IMR-90 (cell line): ENCODE measurements at regions not wholly inside any gene's neighbourhood (a gene's known extent, or its start where the extent isn't known, plus 50 kb on each side); places are given as distances from the start of the nearest gene placed in this dataset.

Experiments
- ATAC-seq: fragments of 200-7000 bp; cut with Tn5 transposase; 2 replicates; pipeline ENCODE4 v1.9.1; 2020; ENCODE audit warnings: low read depth, mild to moderate bottlenecking, moderate library complexity
- BruUV-seq: library from RNA; stranded (reverse); fragments of 400-500 nt; replicated peaks from 2 replicates; lab custom pipeline; 2021; lab: Mats Ljungman, UMichigan
- CTCF ChIA-PET: fragments of 300-600 bp; formaldehyde crosslinking; extraction: SDS; loops from one replicate; lab custom pipeline; 2021; ENCODE audit warnings: antibody characterized with exemption; lab: Yijun Ruan, JAX
- POLR2A ChIA-PET: fragments of 300-600 bp; sonication (Branson Sonifier 250); formaldehyde crosslinking; loops from one replicate; lab custom pipeline; 2022; ENCODE audit warnings: antibody characterized with exemption; ENCODE audit not compliant: unreplicated experiment; lab: Charles Lee
- DNase-seq: peaks from one replicate; pipeline ENCODE4 v3.0.0; 2013
- H2AFZ ChIP-seq: replicated peaks from 2 replicates; pipeline ENCODE3; 2013; ENCODE audit warnings: low read length, mild to moderate bottlenecking; ENCODE audit not compliant: poor library complexity
- H2AK5ac ChIP-seq: 2 replicates; pipeline ENCODE4 v1.6.1; 2013; ENCODE audit warnings: low read depth, low read length, inconsistent platforms
- H2AK9ac ChIP-seq: replicated peaks from 2 replicates; pipeline ENCODE3; 2013; ENCODE audit warnings: mild to moderate bottlenecking, low read depth, low read length, moderate library complexity; ENCODE audit not compliant: poor library complexity
- H2BK120ac ChIP-seq: 2 replicates; pipeline ENCODE4 v1.6.1; 2013; ENCODE audit warnings: low read depth, low read length, inconsistent platforms
- H2BK15ac ChIP-seq: 3 replicates; pipeline ENCODE4 v1.6.1; 2013; ENCODE audit warnings: low read depth, low read length, inconsistent platforms
- H2BK20ac ChIP-seq: 2 replicates; pipeline ENCODE4 v1.6.1; 2013; ENCODE audit warnings: low read depth, mild to moderate bottlenecking, inconsistent platforms, low read length, moderate library complexity
- H2BK5ac ChIP-seq: 2 replicates; pipeline ENCODE4 v1.6.1; 2013; ENCODE audit warnings: mild to moderate bottlenecking, low read depth, low read length, inconsistent platforms; ENCODE audit not compliant: poor library complexity, severe bottlenecking
- H3K14ac ChIP-seq: replicated peaks from 2 replicates; pipeline ENCODE4 v1.6.1; 2013; ENCODE audit warnings: low read depth, low read length, inconsistent platforms
- H3K18ac ChIP-seq: 2 replicates; pipeline ENCODE4 v1.6.1; 2013; ENCODE audit warnings: low read depth, low read length, control low read depth
- H3K23ac ChIP-seq: 2 replicates; pipeline ENCODE4 v1.6.1; 2013; ENCODE audit warnings: low read depth, low read length, inconsistent platforms
- H3K27ac ChIP-seq: 2 replicates; pipeline ENCODE4 v1.5.1; 2013; ENCODE audit warnings: mild to moderate bottlenecking, control low read depth, low read length; ENCODE audit not compliant: insufficient read depth
- H3K27me3 ChIP-seq: 2 replicates; pipeline ENCODE4 v1.6.1; 2013; ENCODE audit warnings: low read length; ENCODE audit not compliant: control insufficient read depth, insufficient read depth
- H3K36me3 ChIP-seq: 2 replicates; pipeline ENCODE4 v1.6.1; 2013; ENCODE audit warnings: low read length, mixed read lengths; ENCODE audit not compliant: control insufficient read depth, insufficient read depth
- H3K4ac ChIP-seq: 2 replicates; pipeline ENCODE4 v1.6.1; 2013; ENCODE audit warnings: low read depth, low read length, inconsistent platforms
- H3K4me1 ChIP-seq: 2 replicates; pipeline ENCODE4 v1.6.1; 2013; ENCODE audit warnings: low read length, mixed read lengths; ENCODE audit not compliant: control insufficient read depth, insufficient read depth
- H3K4me2 ChIP-seq: 2 replicates; pipeline ENCODE4 v1.6.1; 2013; ENCODE audit warnings: low read depth, mild to moderate bottlenecking, control low read depth, low read length, moderate library complexity
- H3K4me3 ChIP-seq: 2 replicates; pipeline ENCODE4 v1.5.1; 2013; ENCODE audit warnings: low read depth, mild to moderate bottlenecking, control low read depth, low read length, moderate library complexity; ENCODE audit not compliant: insufficient read depth
- H3K56ac ChIP-seq: 2 replicates; pipeline ENCODE4 v1.6.1; 2013; ENCODE audit warnings: low read length, inconsistent platforms; ENCODE audit not compliant: insufficient read depth; ENCODE audit errors: extremely low read depth
- H3K79me1 ChIP-seq, 2 experiments: 2 replicates each; pipeline ENCODE4 v1.6.1; 2013; ENCODE audit warnings: low read length in 2 of 2, inconsistent platforms in 1 of 2, low read depth in 1 of 2
- H3K9ac ChIP-seq: 2 replicates; pipeline ENCODE4 v1.6.1; 2013; ENCODE audit warnings: low read depth, low read length, control low read depth
- H3K9me1 ChIP-seq: 2 replicates; pipeline ENCODE4 v1.6.1; 2013; ENCODE audit warnings: low read length, inconsistent platforms; ENCODE audit not compliant: insufficient read depth
- H3K9me3 ChIP-seq: 2 replicates; pipeline ENCODE4 v1.6.1; 2013; ENCODE audit warnings: low read length; ENCODE audit not compliant: control insufficient read depth, insufficient read depth
- H4K20me1 ChIP-seq: 2 replicates; pipeline ENCODE4 v1.6.1; 2013; ENCODE audit warnings: low read length, inconsistent platforms; ENCODE audit not compliant: insufficient read depth
- H4K5ac ChIP-seq: 2 replicates; pipeline ENCODE4 v1.6.1; 2013; ENCODE audit warnings: mild to moderate bottlenecking, low read depth, low read length, control low read depth
- H4K8ac ChIP-seq, 2 experiments: 2 replicates each; pipeline ENCODE4 v1.6.1; 2013; ENCODE audit warnings: low read depth in 2 of 2, low read length in 2 of 2, control low read depth in 1 of 2, inconsistent platforms in 1 of 2
- H4K91ac ChIP-seq: 2 replicates; pipeline ENCODE4 v1.6.1; 2013; ENCODE audit warnings: low read depth, low read length, inconsistent platforms; ENCODE audit not compliant: insufficient read depth
- CEBPB ChIP-seq: IDR thresholded peaks from 2 replicates; pipeline ENCODE4 v1.6.1; 2012; ENCODE audit warnings: low read depth, low read length, improper control_type of control experiment
- CTCF ChIP-seq: conservative IDR thresholded peaks from 2 replicates; pipeline ENCODE4 v1.5.1; 2012; ENCODE audit warnings: mild to moderate bottlenecking, low read depth, low read length, improper control_type of control experiment
- ELK1 ChIP-seq: fragments of 150-350 bp; IDR thresholded peaks from 2 replicates; pipeline ENCODE4 v1.6.1; 2016; ENCODE audit warnings: low read depth, mild to moderate bottlenecking, low read length, moderate library complexity, borderline replicate concordance
- FOS ChIP-seq: fragments of 150-350 bp; IDR thresholded peaks from 2 replicates; pipeline ENCODE4 v1.6.1; 2016; ENCODE audit warnings: low read depth, low read length
- MAFK ChIP-seq: IDR thresholded peaks from 2 replicates; pipeline ENCODE4 v1.6.1; 2012; ENCODE audit warnings: low read depth, low read length, improper control_type of control experiment
- MAZ ChIP-seq: IDR thresholded peaks from 2 replicates; pipeline ENCODE4 v1.6.1; 2012; ENCODE audit warnings: low read depth, mild to moderate bottlenecking, low read length, improper control_type of control experiment, moderate library complexity, borderline replicate concordance
- NFE2L2 ChIP-seq: fragments of 150-350 bp; IDR thresholded peaks from 2 replicates; pipeline ENCODE4 v1.6.1; 2016; ENCODE audit warnings: low read depth, mild to moderate bottlenecking, low read length
- RCOR1 ChIP-seq: IDR thresholded peaks from 2 replicates; pipeline ENCODE4 v1.6.1; 2012; ENCODE audit warnings: mild to moderate bottlenecking, low read length, improper control_type of control experiment; ENCODE audit not compliant: insufficient replicate concordance
- SMC3 ChIP-seq: fragments of 150-350 bp; IDR thresholded peaks from 2 replicates; pipeline ENCODE4 v1.6.1; 2016; ENCODE audit warnings: low read depth, mild to moderate bottlenecking, antibody characterized with exemption, low read length, moderate library complexity
- USF2 ChIP-seq: fragments of 150-350 bp; IDR thresholded peaks from 2 replicates; pipeline ENCODE4 v1.6.1; 2017; ENCODE audit warnings: mild to moderate bottlenecking, antibody characterized with exemption, low read length, low read depth
- WGBS, 2 experiments: methylation state at CpG; one replicate each; pipeline versions ENCODE4 v1.1.5 to v1.1.7; 2013; ENCODE audit warnings: missing lambda C conversion rate in 2 of 2; ENCODE audit not compliant: insufficient read length in 1 of 2; ENCODE audit errors: extremely low coverage in 2 of 2; 5-methylcytosine and 5-hydroxymethylcytosine counted together
- dilution Hi-C: fragments of 300-500 bp; cut with HindIII; formaldehyde crosslinking; loops from one replicate; pipeline ENCODE4 v1.14.3; 2018; ENCODE audit warnings: low sequenced_read_pairs; ENCODE audit not compliant: unreplicated experiment
- in situ Hi-C: fragments of 300-500 bp; cut with MboI; formaldehyde crosslinking; loops from 3 replicates; pipeline ENCODE4 v1.14.3; 2019; ENCODE audit warnings: low sequenced_read_pairs, inconsistent platforms, mixed read lengths
- intact Hi-C: fragments of 100-400 bp; cut with micrococcal nuclease; formaldehyde crosslinking; loops from 2 replicates; pipeline ENCODE4 v1.10.0; 2022

DNA sequence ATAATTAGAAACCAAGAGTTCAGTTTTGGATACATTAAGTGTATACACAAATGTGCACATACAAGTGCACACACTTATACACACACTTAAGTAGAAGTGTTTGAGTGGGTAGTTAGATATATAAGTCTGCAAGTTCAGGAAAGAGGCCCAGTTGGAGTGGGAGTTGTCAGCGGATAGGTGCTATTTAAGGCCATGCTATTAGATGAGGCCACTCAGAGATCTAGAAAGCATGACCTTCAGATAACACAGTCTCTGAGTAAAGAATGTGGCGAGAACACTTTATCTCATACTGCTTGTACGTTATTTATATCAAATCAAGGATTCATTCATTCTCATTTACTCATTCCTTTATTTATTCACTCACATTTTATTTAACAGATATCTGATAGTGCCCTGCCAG lies 206.2 kb downstream of the POSTN start:
- 100% methylated on average over 1 of the region's 3 CpGs; no CpG with 5 or more reads in 1 of the 2 experiments for WGBS, 2 experiments
- H4K8ac ChIP-seq, result no peak overlapping the region
- POLR2A ChIA-PET, result no interaction called here

More for the DNA sequence above, 206.2 kb downstream of the POSTN start:
- no TSS peak for BruUV-seq
- Histone ChIP-seq H2BK20ac (no peak overlapping the region), H3K4me2 (no peak overlapping the region), H3K27ac (no peak overlapping the region), H2AFZ (no peak overlapping the region), H3K4me1 (no peaks in the 10 kb centered on the region), H3K27me3 (no peaks in the 10 kb centered on the region), H3K56ac (no peak overlapping the region), H3K4me3 (no peak overlapping the region), H3K9me3 (peaks cover 3% of the 10 kb centered on the region), H3K23ac (no peak overlapping the region), H2AK5ac (no peak overlapping the region), H3K14ac (no peak overlapping the region), H2BK15ac (no peak overlapping the region), H2BK120ac (no peak overlapping the region), H2AK9ac (no peak overlapping the region), H4K91ac (no peak overlapping the region), H2BK5ac (no peak overlapping the region), H3K79me1 (no peaks in the 10 kb centered on the region), H4K5ac (no peak overlapping the region), H4K20me1 (no peaks in the 10 kb centered on the region), H3K18ac (no peak overlapping the region), H3K9ac (no peak overlapping the region), H3K4ac (no peak overlapping the region), H3K36me3 (no peaks in the 10 kb centered on the region), H3K9me1 (no peaks in the 10 kb centered on the region)
- intact Hi-C loops, result no loop called here
- TF ChIP-seq ELK1, result no peak
- no peak for TF ChIP-seq CTCF
- no peak for TF ChIP-seq NFE2L2
- no peak for TF ChIP-seq MAZ
- TF ChIP-seq USF2, result no peak
- TF ChIP-seq CEBPB, result no peak
- TF ChIP-seq SMC3, result no peak
- TF ChIP-seq FOS, result no peak
- TF ChIP-seq MAFK, result no peak
- TF ChIP-seq RCOR1, result no peak
- DNase-seq (no peak), ATAC-seq (no peak)
- dilution Hi-C loops, result no loop called here
- in situ Hi-C loops, result loop anchor here (10.0 kb wide), 1 partner anchor 58 kb away; no protein-coding TSS in a partner anchor
- CTCF ChIA-PET, result no interaction called here
